ENCODE measurements at regions not wholly inside any gene's neighbourhood (a gene's known extent, or its start where the extent isn't known, plus 50 kb on each side); places are given as distances from the start of the nearest gene placed in this dataset.
"Not testable (repeated sequence)": the region's sequence is repeated elsewhere in the genome, so short reads cannot be mapped to it uniquely, and the experiment has no call there.

DNA sequence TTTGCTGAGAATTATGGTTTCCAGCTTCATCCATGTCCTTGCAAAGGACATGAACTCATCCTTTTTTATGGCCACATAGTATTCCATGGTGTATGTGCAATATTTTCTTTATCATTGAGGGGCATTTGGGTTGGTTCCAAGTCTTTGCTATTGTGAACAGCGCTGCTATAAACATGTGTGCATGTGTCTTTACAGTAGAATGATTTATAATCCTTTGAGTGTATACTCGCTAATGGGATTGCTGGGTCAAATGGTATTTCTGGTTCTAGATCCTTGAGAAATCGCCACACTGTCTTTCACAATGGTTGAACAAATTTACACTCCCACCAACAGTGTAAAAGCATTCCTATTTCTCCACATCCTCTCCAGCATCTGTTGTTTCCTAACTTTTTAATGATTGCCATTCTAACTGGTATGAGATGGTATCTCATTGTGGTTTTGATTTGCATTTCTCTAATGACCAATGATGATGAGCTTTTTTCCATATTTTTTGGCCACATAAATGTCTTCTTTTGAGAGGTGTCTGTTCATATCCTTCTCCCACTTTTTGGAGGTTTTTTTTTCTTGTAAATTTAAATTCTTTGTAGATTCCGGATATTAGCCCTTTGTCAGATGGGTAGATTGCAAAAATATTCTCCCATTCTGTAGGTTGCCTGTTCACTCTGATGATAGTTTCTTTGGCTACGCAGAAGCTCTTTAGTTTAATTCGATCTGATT lies 180.1 kb downstream of the PLPPR4 start:
- not testable (repeated sequence) for DNase-seq (ENCODE audit: low read depth, low spot score)

- DNase-seq (ENCODE audit: low read depth, low spot score), result no peak
Measured at GRCh38 chr1:99445071-99445470, 180.8 kb downstream of the PLPPR4 start.

GRCh38 chr1:99445486-99445885 lies 181.2 kb downstream of the PLPPR4 start:
- no peak for DNase-seq (ENCODE audit: low read depth, low spot score)

- DNase-seq (ENCODE audit: low read depth, low spot score), result no peak
Measured at GRCh38 chr1:99447721-99448120, 183.4 kb downstream of the PLPPR4 start.

DNA sequence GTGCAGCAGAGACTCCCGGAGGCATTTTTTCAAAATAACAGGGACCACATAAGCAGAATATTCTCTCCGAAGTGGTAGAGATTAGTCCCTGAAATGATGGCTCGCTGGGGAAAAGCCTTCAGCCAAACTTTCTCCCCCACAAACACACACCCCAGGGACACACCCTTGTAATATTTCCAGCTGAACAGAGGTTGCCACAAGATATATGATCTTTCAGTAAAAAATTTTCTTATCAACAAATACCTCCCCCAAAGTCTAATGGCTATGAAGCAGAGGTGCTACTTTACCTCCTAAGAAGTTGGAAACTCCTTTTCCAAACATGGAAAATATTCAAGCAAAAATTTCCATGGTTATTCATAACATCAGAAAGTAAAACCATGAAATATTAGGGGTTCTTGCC lies 190.2 kb upstream of the PALMD start:
- no peak for DNase-seq (ENCODE audit: low read depth, low spot score)

DNA sequence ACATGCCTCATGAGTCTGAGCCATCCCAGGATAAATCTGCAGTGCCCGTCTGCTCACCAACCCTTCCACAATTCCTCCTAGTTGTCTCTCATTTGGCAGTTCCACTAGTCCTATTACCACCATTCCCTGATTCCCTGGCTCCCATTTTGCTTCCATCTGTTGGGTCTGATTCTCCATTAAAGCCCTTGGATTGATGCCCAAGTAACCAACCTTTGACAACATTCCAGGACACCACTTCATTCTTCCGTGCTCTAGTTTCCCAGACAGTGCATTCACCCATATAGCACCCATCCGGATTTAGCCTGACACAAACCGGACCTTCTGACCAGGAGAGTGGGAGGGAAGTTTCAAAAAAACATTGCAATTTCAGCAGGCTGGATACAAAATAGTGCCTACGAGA lies 189.4 kb upstream of the PALMD start:
- no peak for DNase-seq (ENCODE audit: low read depth, low spot score)

DNA sequence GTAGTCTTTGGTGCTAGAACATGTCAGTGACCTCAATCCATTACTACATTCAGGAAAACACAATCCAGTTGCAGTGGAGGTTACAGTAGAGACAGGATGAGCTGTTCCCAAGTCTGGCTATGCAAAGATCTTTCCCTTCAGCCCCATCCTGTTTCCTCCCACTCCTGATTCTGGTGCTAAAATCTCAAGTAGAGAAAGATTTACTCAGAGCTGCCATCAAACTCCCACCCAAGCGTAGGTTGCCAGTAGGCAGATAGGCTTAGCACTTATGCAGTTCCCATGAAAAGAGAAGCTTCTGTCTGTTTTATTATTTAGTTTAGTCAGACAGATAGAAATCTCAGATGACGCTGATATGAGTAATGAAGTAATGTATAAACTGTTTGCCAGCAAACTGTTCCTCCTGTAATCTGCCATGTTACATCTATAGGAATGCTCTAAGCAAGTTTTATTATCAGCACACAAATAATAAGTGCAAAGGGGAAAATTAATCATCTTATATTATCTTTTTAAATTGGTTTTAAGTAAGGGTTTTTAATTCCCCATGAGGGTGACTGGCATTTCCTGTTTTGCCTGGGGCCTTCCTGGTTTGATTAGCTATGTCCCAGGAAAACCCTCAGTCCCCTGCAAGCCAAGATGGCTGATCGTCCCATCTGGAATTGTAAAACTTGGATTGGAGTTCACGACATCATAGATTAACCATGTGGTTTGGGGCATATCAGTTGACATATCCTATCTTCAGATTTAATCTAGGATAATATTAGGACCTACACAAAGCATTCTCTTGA lies 188.3 kb upstream of the PALMD start:
- DNase-seq (ENCODE audit: low read depth, low spot score), result no peak

DNA sequence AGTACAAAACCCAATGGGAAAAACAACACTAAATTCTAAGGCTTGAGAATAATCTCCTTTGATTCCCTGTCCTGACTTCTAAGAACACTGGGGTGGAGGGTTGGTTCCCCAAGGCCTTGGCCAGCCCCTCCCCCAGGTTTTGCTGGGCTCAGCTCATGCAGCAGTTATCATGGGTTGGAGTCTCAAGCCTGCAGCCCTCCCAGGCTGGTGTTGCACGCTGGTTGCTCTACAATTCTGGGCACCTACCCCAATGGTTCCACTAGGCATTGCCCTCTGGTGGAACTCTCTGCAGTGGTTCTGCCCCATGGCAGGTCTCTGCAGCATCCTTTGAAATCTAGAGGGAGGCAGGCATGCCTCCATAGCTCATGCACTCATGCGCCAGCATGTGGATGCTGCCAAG lies 184.4 kb upstream of the PALMD start:
- no peak for DNase-seq (ENCODE audit: low read depth, low spot score)

DNA sequence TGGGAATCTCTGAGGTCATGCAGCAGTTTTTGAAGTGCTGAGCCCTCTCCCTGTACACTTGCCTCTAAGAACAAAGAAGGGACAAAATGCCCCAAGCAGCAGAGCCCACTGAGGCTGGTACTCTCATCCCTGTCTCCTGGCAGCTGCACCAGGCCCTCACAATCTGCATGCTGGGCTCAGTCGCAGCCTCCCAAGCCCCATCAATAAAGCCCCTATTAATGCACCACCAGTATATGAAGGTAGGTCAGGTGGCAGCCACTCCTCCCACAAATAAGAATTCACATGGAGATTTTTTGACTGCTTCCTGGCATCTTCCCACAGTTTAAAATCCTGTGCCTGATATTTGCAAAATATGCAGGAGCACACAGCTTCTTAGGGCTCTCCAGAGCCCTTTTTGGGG lies 181.2 kb upstream of the PALMD start:
- no peak for DNase-seq (ENCODE audit: low read depth, low spot score)

DNA sequence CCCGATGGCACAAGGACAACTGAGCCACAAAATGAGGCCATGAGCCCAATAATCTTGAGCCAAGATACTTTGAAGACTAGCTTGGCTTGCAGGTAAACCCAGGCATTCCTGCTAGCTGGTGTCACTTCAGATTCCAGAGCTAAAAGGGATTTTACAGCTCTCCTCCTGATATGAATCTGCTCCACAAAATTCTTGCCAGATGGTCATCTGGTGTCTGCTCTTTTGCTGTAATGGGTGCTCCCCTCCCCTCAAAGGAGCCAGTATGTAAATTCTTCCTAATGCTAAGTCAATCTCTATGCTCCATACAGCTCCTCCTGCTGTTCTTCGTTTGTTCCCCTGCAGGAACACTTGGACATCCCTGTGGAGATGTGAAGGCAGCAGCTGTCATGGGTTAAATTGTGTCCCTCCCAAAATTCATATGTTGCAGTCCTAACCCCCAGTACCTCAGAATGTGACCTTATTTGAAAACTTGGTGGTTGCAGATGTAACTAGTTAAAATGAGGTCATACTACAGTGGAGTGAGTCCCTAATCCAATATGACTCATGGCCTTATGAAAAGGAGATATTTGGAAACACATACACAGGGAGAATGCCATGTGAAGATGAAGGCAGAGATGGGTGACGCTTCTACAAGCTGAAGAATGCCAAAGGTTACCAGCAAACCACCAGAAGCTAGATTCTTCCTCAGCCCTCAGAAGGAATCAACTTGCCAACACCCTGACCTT lies 180.6 kb upstream of the PALMD start:
- no peak for DNase-seq (ENCODE audit: low read depth, low spot score)

- no peak for DNase-seq (ENCODE audit: low read depth, low spot score)
Measured at GRCh38 chr1:99467645-99468044, 178.3 kb upstream of the PALMD start.

- DNase-seq (ENCODE audit: low read depth, low spot score), result no peak
Measured at GRCh38 chr1:99469550-99469971, 176.4 kb upstream of the PALMD start.

GRCh38 chr1:99472893-99473292 lies 173.0 kb upstream of the PALMD start:
- no peak for DNase-seq (ENCODE audit: low read depth, low spot score)

DNA sequence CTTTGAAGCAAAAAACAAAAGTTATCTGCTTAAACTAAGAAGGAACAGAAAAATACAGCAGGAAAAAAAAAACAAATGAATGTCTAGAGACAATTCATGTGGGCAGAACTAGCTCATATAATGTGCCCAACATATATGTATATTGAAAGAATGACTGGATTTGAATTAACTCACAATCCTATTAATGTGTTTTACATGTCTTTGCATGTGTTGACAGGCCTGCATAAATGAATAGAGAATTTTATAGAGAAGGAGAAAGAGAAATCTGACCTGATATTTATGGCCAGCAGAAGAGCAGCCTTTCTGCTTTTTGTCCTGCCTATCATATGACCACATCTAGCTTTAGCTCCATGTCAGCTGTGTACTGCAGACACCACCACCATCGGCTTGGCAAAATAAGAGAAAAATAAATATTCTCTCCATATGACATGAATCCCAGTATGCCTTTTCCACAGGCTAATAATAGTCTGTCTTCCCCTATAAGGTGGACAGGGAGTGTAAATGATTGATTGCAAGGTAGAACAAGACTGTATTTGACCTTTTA lies 171.5 kb upstream of the PALMD start:
- no peak for DNase-seq (ENCODE audit: low read depth, low spot score)

- DNase-seq (ENCODE audit: low read depth, low spot score), result no peak
Measured at GRCh38 chr1:99476058-99476457, 169.9 kb upstream of the PALMD start.

- DNase-seq (ENCODE audit: low read depth, low spot score), result peak; percentile 6
Measured at GRCh38 chr1:99481391-99481996, 164.4 kb upstream of the PALMD start.

GRCh38 chr1:99482286-99482685 lies 163.6 kb upstream of the PALMD start:
- no peak for DNase-seq (ENCODE audit: low read depth, low spot score)

GRCh38 chr1:99482750-99483149 lies 163.2 kb upstream of the PALMD start:
- DNase-seq (ENCODE audit: low read depth, low spot score), result no peak

GRCh38 chr1:99490031-99490430 lies 155.9 kb upstream of the PALMD start:
- no peak for DNase-seq (ENCODE audit: low read depth, low spot score)

DNA sequence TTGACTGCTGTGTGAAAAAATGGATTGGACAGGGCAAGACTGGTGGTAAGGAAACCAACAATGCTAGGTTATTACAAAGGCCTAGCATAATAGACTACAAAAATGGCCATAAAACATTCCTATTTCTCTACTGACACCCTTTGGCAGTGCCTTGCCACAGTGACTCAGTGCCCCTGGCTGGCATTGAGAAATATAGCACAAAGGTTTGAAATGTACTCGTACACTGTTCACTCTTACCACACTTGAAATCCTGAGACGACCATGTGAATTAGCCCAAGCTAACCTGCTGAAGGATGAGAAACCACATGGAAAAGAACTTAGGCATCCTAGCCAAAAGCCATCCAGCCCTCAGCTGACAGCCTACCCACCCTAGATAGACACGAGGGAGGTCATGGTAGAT lies 149.8 kb upstream of the PALMD start:
- DNase-seq (ENCODE audit: low read depth, low spot score), result no peak

DNA sequence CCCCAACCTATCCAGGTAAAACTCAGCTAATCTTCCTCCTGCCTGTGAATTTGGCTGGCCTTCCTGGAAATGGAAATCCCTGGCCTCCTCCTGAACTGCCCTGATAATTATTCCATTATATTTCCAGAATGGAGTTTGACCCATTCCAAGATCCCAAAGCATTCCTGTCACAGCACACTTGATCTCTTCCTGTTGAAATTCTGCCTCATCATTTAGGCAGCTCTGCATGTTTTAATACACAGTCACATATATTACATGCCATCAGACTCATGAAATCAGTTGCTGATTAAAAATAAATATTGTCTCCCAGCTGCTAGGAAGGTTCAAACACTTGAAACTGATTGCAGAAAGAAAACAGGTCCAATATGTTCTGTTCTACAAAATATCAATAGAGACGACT lies 148.2 kb upstream of the PALMD start:
- no peak for DNase-seq (ENCODE audit: low read depth, low spot score)

DNA sequence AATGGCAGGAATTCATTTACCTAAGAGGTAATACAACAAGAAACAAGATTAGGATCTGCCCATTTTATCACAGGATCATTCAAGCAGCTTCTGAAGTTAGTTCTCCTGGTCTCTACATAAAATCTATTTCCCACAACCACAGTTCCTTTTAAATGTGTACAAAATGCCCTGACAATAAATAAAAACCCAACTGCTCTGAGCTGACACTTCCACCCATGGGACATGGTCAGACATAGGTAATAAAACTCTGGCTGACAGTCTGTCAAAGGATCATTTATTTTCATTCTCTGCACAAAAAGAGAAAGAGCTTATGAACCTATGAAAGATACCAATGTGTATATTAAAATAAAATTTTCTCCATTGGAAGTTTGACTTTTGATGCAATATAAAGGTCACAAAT lies 145.4 kb upstream of the PALMD start:
- DNase-seq (ENCODE audit: low read depth, low spot score), result no peak
